ENCODE measurements at regions not wholly inside any gene's neighbourhood (a gene's known extent, or its start where the extent isn't known, plus 50 kb on each side); places are given as distances from the start of the nearest gene placed in this dataset.

DNA sequence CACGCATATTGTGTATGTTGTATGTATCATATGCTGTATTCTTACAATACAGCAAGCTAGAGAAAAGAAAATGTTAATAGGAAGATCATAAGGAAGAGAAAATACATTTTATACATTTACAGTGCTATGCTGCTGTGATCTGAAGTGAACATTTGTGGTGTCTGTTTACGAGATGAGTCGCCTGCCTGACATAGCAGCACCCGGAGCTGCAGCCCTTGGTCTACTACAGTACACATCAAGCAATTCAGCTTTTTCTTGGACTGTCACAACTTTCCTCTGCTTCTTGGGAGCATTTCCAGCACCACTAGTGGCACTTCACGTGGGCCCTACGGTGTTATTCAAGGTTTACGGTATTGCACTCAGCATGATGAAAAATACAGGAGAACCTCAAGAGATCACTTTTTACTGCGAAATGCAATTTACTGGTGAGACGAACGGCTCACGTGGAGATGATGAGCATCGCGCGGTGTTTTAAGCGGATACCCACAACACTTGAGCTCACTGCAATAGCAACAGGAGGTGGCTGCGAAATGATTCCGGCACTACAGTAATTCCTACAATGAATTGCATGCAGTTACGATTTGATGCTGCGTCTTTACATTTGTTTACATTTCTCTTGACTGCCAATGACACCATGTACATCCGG is 308.4 kb downstream of the FGF9 start:
- Histone ChIP-seq H3K9me3 (ENCODE audit: low read length) (no peaks in the 10 kb centered on the region), H3K79me2 (ENCODE audit: low read length) (no peaks in the 10 kb centered on the region), H3K27ac (ENCODE audit: low read length) (no peak overlapping the region), H3K9ac (ENCODE audit: low read length) (no peak overlapping the region), H2AFZ (ENCODE audit: low read length) (no peak overlapping the region), H3K36me3 (ENCODE audit: low read depth, low read length) (no peaks in the 10 kb centered on the region), H3K9me2 (replicated peaks; ENCODE audit: low read length) (no peaks in the 10 kb centered on the region), H3K4me2 (ENCODE audit: low read length) (no peak overlapping the region), H3K27me3 (ENCODE audit: low read length) (peaks cover 8% of the 10 kb centered on the region; the same call in 1 of the 2 replicates), H3F3A (ENCODE audit: low read length, unreplicated experiment) (no peaks in the 10 kb centered on the region), H4K20me1 (ENCODE audit: low read length) (no peaks in the 10 kb centered on the region), H3K4me3 (ENCODE audit: low read length) (no peak overlapping the region), H3K4me1 (ENCODE audit: insufficient read depth, low read length) (no peaks in the 10 kb centered on the region)
- intact Hi-C loops (cut with micrococcal nuclease), result no loop called here
- ChIA-PET CTCF (no interaction called here), POLR2A (ENCODE audit: unreplicated experiment) (no interaction called here)
- no peak for ATAC-seq
- no peak for TF ChIP-seq EZH2 (IDR thresholded peaks at IDR 0.05; ENCODE audit: low read length, unreplicated experiment)
- TF ChIP-seq, protein P1, sequence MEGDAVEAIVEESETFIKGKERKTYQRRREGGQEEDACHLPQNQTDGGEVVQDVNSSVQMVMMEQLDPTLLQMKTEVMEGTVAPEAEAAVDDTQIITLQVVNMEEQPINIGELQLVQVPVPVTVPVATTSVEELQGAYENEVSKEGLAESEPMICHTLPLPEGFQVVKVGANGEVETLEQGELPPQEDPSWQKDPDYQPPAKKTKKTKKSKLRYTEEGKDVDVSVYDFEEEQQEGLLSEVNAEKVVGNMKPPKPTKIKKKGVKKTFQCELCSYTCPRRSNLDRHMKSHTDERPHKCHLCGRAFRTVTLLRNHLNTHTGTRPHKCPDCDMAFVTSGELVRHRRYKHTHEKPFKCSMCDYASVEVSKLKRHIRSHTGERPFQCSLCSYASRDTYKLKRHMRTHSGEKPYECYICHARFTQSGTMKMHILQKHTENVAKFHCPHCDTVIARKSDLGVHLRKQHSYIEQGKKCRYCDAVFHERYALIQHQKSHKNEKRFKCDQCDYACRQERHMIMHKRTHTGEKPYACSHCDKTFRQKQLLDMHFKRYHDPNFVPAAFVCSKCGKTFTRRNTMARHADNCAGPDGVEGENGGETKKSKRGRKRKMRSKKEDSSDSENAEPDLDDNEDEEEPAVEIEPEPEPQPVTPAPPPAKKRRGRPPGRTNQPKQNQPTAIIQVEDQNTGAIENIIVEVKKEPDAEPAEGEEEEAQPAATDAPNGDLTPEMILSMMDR (conservative IDR thresholded peaks at IDR 0.05; ENCODE audit: low read depth, low read length), result no peak
- no peak for TF ChIP-seq EZH2phosphoT487 (IDR thresholded peaks at IDR 0.05; ENCODE audit: borderline replicate concordance, low read length)
- no peak for DNase-seq
- BruUV-seq (replicated peaks), result no TSS peak

DNA sequence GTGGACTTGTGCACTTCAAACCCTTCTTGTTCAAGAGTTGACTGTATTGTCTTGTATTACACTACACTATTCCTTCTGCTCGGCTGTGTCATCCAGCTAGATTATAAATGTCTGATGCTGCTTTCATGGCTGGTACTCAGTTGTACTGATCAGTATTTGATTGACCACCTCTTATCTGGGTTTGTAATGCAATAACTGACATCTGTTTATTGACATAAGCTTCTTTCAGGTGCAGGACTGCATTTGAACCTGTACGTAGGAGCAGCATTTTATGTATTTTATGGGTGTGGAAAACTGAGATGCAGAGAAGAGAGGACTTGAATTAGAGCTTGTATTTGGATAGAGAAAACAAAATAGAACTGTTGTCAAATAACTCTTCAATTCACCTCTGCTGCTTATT is 309.2 kb downstream of the FGF9 start:
- no peak overlapping the region for H3K27ac ChIP-seq (ENCODE audit: low read length)
- ChIA-PET CTCF (no interaction called here), POLR2A (ENCODE audit: unreplicated experiment) (no interaction called here)
- intact Hi-C loops (cut with micrococcal nuclease), result no loop called here
- no peak overlapping the region for H2AFZ ChIP-seq (ENCODE audit: low read length)
- H4K20me1 ChIP-seq (ENCODE audit: low read length), result no peaks in the 10 kb centered on the region
- no peak overlapping the region for H3K4me3 ChIP-seq (ENCODE audit: low read length)
- no peak for TF ChIP-seq EZH2 (IDR thresholded peaks at IDR 0.05; ENCODE audit: low read length, unreplicated experiment)
- TF ChIP-seq, protein P1 (conservative IDR thresholded peaks at IDR 0.05; ENCODE audit: low read depth, low read length), result no peak
- TF ChIP-seq EZH2phosphoT487 (IDR thresholded peaks at IDR 0.05; ENCODE audit: borderline replicate concordance, low read length), result no peak
- ATAC-seq, result no peak
- H3K4me1 ChIP-seq (ENCODE audit: insufficient read depth, low read length), result no peaks in the 10 kb centered on the region
- no peak overlapping the region for H3K9ac ChIP-seq (ENCODE audit: low read length)
- no TSS peak for BruUV-seq (replicated peaks)
- no peaks in the 10 kb centered on the region for H3K79me2 ChIP-seq (ENCODE audit: low read length)
- no peaks in the 10 kb centered on the region for H3K9me2 ChIP-seq (replicated peaks; ENCODE audit: low read length)
- DNase-seq, result no peak
- no peaks in the 10 kb centered on the region for H3K9me3 ChIP-seq (ENCODE audit: low read length)
- H3F3A ChIP-seq (ENCODE audit: low read length, unreplicated experiment), result no peaks in the 10 kb centered on the region
- no peaks in the 10 kb centered on the region for H3K36me3 ChIP-seq (ENCODE audit: low read depth, low read length)
- peaks cover 8% of the 10 kb centered on the region; the same call in 1 of the 2 replicates for H3K27me3 ChIP-seq (ENCODE audit: low read length)
- H3K4me2 ChIP-seq (ENCODE audit: low read length), result no peak overlapping the region

DNA sequence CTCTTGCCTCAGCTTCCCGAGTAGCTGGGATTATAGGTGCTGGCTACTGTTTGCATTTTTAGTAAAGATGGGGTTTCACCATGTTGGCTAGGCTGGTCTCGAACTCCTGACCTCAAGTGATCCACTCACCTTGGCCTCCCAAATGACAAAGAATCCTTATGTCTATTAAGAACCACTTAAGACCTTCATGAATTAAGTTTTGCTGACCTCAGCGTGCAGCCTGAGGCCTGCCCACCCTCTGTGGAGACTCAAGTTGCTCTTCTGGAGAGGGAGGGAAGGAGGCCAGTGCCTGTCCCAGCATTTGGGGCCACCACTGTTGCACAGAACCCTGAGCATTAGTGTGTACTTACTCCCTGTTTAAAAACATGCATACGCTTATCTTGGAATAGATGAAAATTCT is 313.3 kb downstream of the FGF9 start:
- ATAC-seq, result no peak
- Histone ChIP-seq H2AFZ (ENCODE audit: low read length) (no peak overlapping the region), H3K27ac (ENCODE audit: low read length) (no peak overlapping the region), H3K9me2 (replicated peaks; ENCODE audit: low read length) (no peaks in the 10 kb centered on the region), H3K79me2 (ENCODE audit: low read length) (no peaks in the 10 kb centered on the region), H4K20me1 (ENCODE audit: low read length) (no peaks in the 10 kb centered on the region), H3K4me3 (ENCODE audit: low read length) (no peak overlapping the region), H3K27me3 (ENCODE audit: low read length) (no peaks in the 10 kb centered on the region; the same call in 1 of the 2 replicates), H3F3A (ENCODE audit: low read length, unreplicated experiment) (no peaks in the 10 kb centered on the region), H3K4me1 (ENCODE audit: insufficient read depth, low read length) (no peaks in the 10 kb centered on the region), H3K9ac (ENCODE audit: low read length) (no peak overlapping the region), H3K4me2 (ENCODE audit: low read length) (no peak overlapping the region), H3K9me3 (ENCODE audit: low read length) (no peaks in the 10 kb centered on the region), H3K36me3 (ENCODE audit: low read depth, low read length) (no peaks in the 10 kb centered on the region)
- POLR2A ChIA-PET (ENCODE audit: unreplicated experiment), result no interaction called here
- CTCF ChIA-PET, result no interaction called here
- TF ChIP-seq EZH2 (IDR thresholded peaks at IDR 0.05; ENCODE audit: low read length, unreplicated experiment) (no peak), EZH2phosphoT487 (IDR thresholded peaks at IDR 0.05; ENCODE audit: borderline replicate concordance, low read length) (no peak)
- TF ChIP-seq, protein P1 (conservative IDR thresholded peaks at IDR 0.05; ENCODE audit: low read depth, low read length), result no peak
- BruUV-seq (replicated peaks), result no TSS peak
- DNase-seq, result no peak
- intact Hi-C loops (cut with micrococcal nuclease), result no loop called here
